ENCODE measurements at regions not wholly inside any gene's neighbourhood (a gene's known extent, or its start where the extent isn't known, plus 50 kb on each side); places are given as distances from the start of the nearest gene placed in this dataset.

- Histone ChIP-seq H3K4me3 (ENCODE audit: low read depth in 1 of 2, low read length in 2 of 2) (no peak overlapping the region), H3K27me3 (ENCODE audit: control insufficient read depth in 1 of 2, insufficient read depth in 2 of 2, low read length in 2 of 2) (no peaks in the 10 kb centered on the region), H3K4me1 (ENCODE audit: insufficient read depth, low read length) (no peaks in the 10 kb centered on the region), H3K27ac (ENCODE audit: low read depth, low read length) (no peak overlapping the region), H3K9me3 (ENCODE audit: low read length) (no peaks in the 10 kb centered on the region), H3K36me3 (ENCODE audit: insufficient read depth, low read length) (no peaks in the 10 kb centered on the region), H3K9ac (ENCODE audit: low read length) (no peak overlapping the region)
Measured at GRCh38 chr13:83592095-83592494, 290.2 kb downstream of the SLITRK1 start.

GRCh38 chr13:83589814-83590213 is 292.5 kb downstream of the SLITRK1 start:
- H3K4me1 ChIP-seq (ENCODE audit: insufficient read depth, low read length) = no peaks in the 10 kb centered on the region
- H3K9me3 ChIP-seq (ENCODE audit: low read length) = no peaks in the 10 kb centered on the region
- H3K27me3 ChIP-seq (ENCODE audit: control insufficient read depth in 1 of 2, insufficient read depth in 2 of 2, low read length in 2 of 2) = no peaks in the 10 kb centered on the region
- no peak overlapping the region for H3K4me3 ChIP-seq (ENCODE audit: low read depth in 1 of 2, low read length in 2 of 2)
- no peak overlapping the region for H3K27ac ChIP-seq (ENCODE audit: low read depth, low read length)
- H3K9ac ChIP-seq (ENCODE audit: low read length) = no peak overlapping the region
- H3K36me3 ChIP-seq (ENCODE audit: insufficient read depth, low read length) = no peaks in the 10 kb centered on the region

- H3K27ac ChIP-seq (ENCODE audit: low read depth, low read length) = no peak overlapping the region
Measured at GRCh38 chr13:83577183-83577582, 305.1 kb downstream of the SLITRK1 start.

GRCh38 chr13:83568019-83568418 is 314.3 kb downstream of the SLITRK1 start:
- Histone ChIP-seq H3K9ac (ENCODE audit: low read length) (no peak overlapping the region), H3K4me3 (ENCODE audit: low read depth in 1 of 2, low read length in 2 of 2) (no peak overlapping the region), H3K4me1 (ENCODE audit: insufficient read depth, low read length) (no peaks in the 10 kb centered on the region), H3K36me3 (ENCODE audit: insufficient read depth, low read length) (no peaks in the 10 kb centered on the region), H3K27me3 (ENCODE audit: control insufficient read depth in 1 of 2, insufficient read depth in 2 of 2, low read length in 2 of 2) (no peaks in the 10 kb centered on the region), H3K9me3 (ENCODE audit: low read length) (no peaks in the 10 kb centered on the region), H3K27ac (ENCODE audit: low read depth, low read length) (no peak overlapping the region)

More at GRCh38 chr13:83577183-83577582, 305.1 kb downstream of the SLITRK1 start:
- Histone ChIP-seq H3K4me3 (ENCODE audit: low read depth in 1 of 2, low read length in 2 of 2) (no peak overlapping the region), H3K36me3 (ENCODE audit: insufficient read depth, low read length) (no peaks in the 10 kb centered on the region), H3K9me3 (ENCODE audit: low read length) (no peaks in the 10 kb centered on the region), H3K4me1 (ENCODE audit: insufficient read depth, low read length) (no peaks in the 10 kb centered on the region), H3K9ac (ENCODE audit: low read length) (no peak overlapping the region), H3K27me3 (ENCODE audit: control insufficient read depth in 1 of 2, insufficient read depth in 2 of 2, low read length in 2 of 2) (no peaks in the 10 kb centered on the region)

GRCh38 chr13:83563499-83563898 is 318.8 kb downstream of the SLITRK1 start:
- Histone ChIP-seq H3K4me1 (ENCODE audit: insufficient read depth, low read length) (no peaks in the 10 kb centered on the region), H3K9ac (ENCODE audit: low read length) (no peak overlapping the region), H3K27me3 (ENCODE audit: control insufficient read depth in 1 of 2, insufficient read depth in 2 of 2, low read length in 2 of 2) (no peaks in the 10 kb centered on the region), H3K36me3 (ENCODE audit: insufficient read depth, low read length) (no peaks in the 10 kb centered on the region), H3K27ac (ENCODE audit: low read depth, low read length) (no peak overlapping the region), H3K9me3 (ENCODE audit: low read length) (no peaks in the 10 kb centered on the region), H3K4me3 (ENCODE audit: low read depth in 1 of 2, low read length in 2 of 2) (no peak overlapping the region)

- H3K27ac ChIP-seq (ENCODE audit: low read depth, low read length) = no peak overlapping the region
- no peaks in the 10 kb centered on the region for H3K4me1 ChIP-seq (ENCODE audit: insufficient read depth, low read length)
- no peak overlapping the region for H3K4me3 ChIP-seq (ENCODE audit: low read depth in 1 of 2, low read length in 2 of 2)
- H3K27me3 ChIP-seq (ENCODE audit: control insufficient read depth in 1 of 2, insufficient read depth in 2 of 2, low read length in 2 of 2) = no peaks in the 10 kb centered on the region
- H3K9me3 ChIP-seq (ENCODE audit: low read length) = no peaks in the 10 kb centered on the region
- no peak overlapping the region for H3K9ac ChIP-seq (ENCODE audit: low read length)
- H3K36me3 ChIP-seq (ENCODE audit: insufficient read depth, low read length) = no peaks in the 10 kb centered on the region
Measured at GRCh38 chr13:83557845-83558244, 324.4 kb downstream of the SLITRK1 start.

- H3K36me3 ChIP-seq (ENCODE audit: insufficient read depth, low read length) = no peaks in the 10 kb centered on the region
- H3K4me1 ChIP-seq (ENCODE audit: insufficient read depth, low read length) = no peaks in the 10 kb centered on the region
- H3K9ac ChIP-seq (ENCODE audit: low read length) = no peak overlapping the region
- no peak overlapping the region for H3K27ac ChIP-seq (ENCODE audit: low read depth, low read length)
- H3K9me3 ChIP-seq (ENCODE audit: low read length) = no peaks in the 10 kb centered on the region
- no peak overlapping the region for H3K4me3 ChIP-seq (ENCODE audit: low read depth in 1 of 2, low read length in 2 of 2)
- no peaks in the 10 kb centered on the region for H3K27me3 ChIP-seq (ENCODE audit: control insufficient read depth in 1 of 2, insufficient read depth in 2 of 2, low read length in 2 of 2)
Measured at GRCh38 chr13:83549671-83550070, 332.6 kb downstream of the SLITRK1 start.

- no peaks in the 10 kb centered on the region for H3K27me3 ChIP-seq (ENCODE audit: control insufficient read depth in 1 of 2, insufficient read depth in 2 of 2, low read length in 2 of 2)
- no peak overlapping the region for H3K27ac ChIP-seq (ENCODE audit: low read depth, low read length)
- H3K4me1 ChIP-seq (ENCODE audit: insufficient read depth, low read length) = no peaks in the 10 kb centered on the region
- no peak overlapping the region for H3K9ac ChIP-seq (ENCODE audit: low read length)
- no peaks in the 10 kb centered on the region for H3K9me3 ChIP-seq (ENCODE audit: low read length)
- no peaks in the 10 kb centered on the region for H3K36me3 ChIP-seq (ENCODE audit: insufficient read depth, low read length)
- no peak overlapping the region for H3K4me3 ChIP-seq (ENCODE audit: low read depth in 1 of 2, low read length in 2 of 2)
Measured at GRCh38 chr13:83547043-83547442, 335.2 kb downstream of the SLITRK1 start.

GRCh38 chr13:83546476-83546875 is 335.8 kb downstream of the SLITRK1 start:
- Histone ChIP-seq H3K4me1 (ENCODE audit: insufficient read depth, low read length) (no peaks in the 10 kb centered on the region), H3K4me3 (ENCODE audit: low read depth in 1 of 2, low read length in 2 of 2) (no peak overlapping the region), H3K27me3 (ENCODE audit: control insufficient read depth in 1 of 2, insufficient read depth in 2 of 2, low read length in 2 of 2) (no peaks in the 10 kb centered on the region)

GRCh38 chr13:83538636-83539035 is 343.6 kb downstream of the SLITRK1 start:
- Histone ChIP-seq H3K4me3 (ENCODE audit: low read depth in 1 of 2, low read length in 2 of 2) (no peak overlapping the region), H3K9me3 (ENCODE audit: low read length) (no peaks in the 10 kb centered on the region), H3K27me3 (ENCODE audit: control insufficient read depth in 1 of 2, insufficient read depth in 2 of 2, low read length in 2 of 2) (no peaks in the 10 kb centered on the region), H3K9ac (ENCODE audit: low read length) (no peak overlapping the region), H3K4me1 (ENCODE audit: insufficient read depth, low read length) (no peaks in the 10 kb centered on the region), H3K27ac (ENCODE audit: low read depth, low read length) (no peak overlapping the region), H3K36me3 (ENCODE audit: insufficient read depth, low read length) (no peaks in the 10 kb centered on the region)

More at GRCh38 chr13:83546476-83546875, 335.8 kb downstream of the SLITRK1 start:
- H3K36me3 ChIP-seq (ENCODE audit: insufficient read depth, low read length) = no peaks in the 10 kb centered on the region
- H3K27ac ChIP-seq (ENCODE audit: low read depth, low read length) = no peak overlapping the region
- H3K9ac ChIP-seq (ENCODE audit: low read length) = no peak overlapping the region
- no peaks in the 10 kb centered on the region for H3K9me3 ChIP-seq (ENCODE audit: low read length)

- no peak overlapping the region for H3K9ac ChIP-seq (ENCODE audit: low read length)
- no peak overlapping the region for H3K27ac ChIP-seq (ENCODE audit: low read depth, low read length)
- no peak overlapping the region for H3K4me3 ChIP-seq (ENCODE audit: low read depth in 1 of 2, low read length in 2 of 2)
- no peaks in the 10 kb centered on the region for H3K27me3 ChIP-seq (ENCODE audit: control insufficient read depth in 1 of 2, insufficient read depth in 2 of 2, low read length in 2 of 2)
- no peaks in the 10 kb centered on the region for H3K36me3 ChIP-seq (ENCODE audit: insufficient read depth, low read length)
- no peaks in the 10 kb centered on the region for H3K9me3 ChIP-seq (ENCODE audit: low read length)
- H3K4me1 ChIP-seq (ENCODE audit: insufficient read depth, low read length) = no peaks in the 10 kb centered on the region
Measured at GRCh38 chr13:83536941-83537340, 345.3 kb downstream of the SLITRK1 start.

- H3K9ac ChIP-seq (ENCODE audit: low read length) = no peak overlapping the region
Measured at GRCh38 chr13:83536153-83536552, 346.1 kb downstream of the SLITRK1 start.

More at GRCh38 chr13:83536153-83536552, 346.1 kb downstream of the SLITRK1 start:
- Histone ChIP-seq H3K4me1 (ENCODE audit: insufficient read depth, low read length) (no peaks in the 10 kb centered on the region), H3K9me3 (ENCODE audit: low read length) (no peaks in the 10 kb centered on the region), H3K27ac (ENCODE audit: low read depth, low read length) (no peak overlapping the region), H3K4me3 (ENCODE audit: low read depth in 1 of 2, low read length in 2 of 2) (no peak overlapping the region), H3K27me3 (ENCODE audit: control insufficient read depth in 1 of 2, insufficient read depth in 2 of 2, low read length in 2 of 2) (no peaks in the 10 kb centered on the region), H3K36me3 (ENCODE audit: insufficient read depth, low read length) (no peaks in the 10 kb centered on the region)

Data from muscle layer of colon (tissue), 2 donors.